ENCODE measurements at regions not wholly inside any gene's neighbourhood (a gene's known extent, or its start where the extent isn't known, plus 50 kb on each side); places are given as distances from the start of the nearest gene placed in this dataset.

GRCh38 chr17:65387322-65387721 is 174.1 kb downstream of the AXIN2 start:
- Histone ChIP-seq H3K27ac (no peak overlapping the region), H3K4me1 (ENCODE audit: low read depth) (no peaks in the 10 kb centered on the region), H3K36me3 (no peaks in the 10 kb centered on the region), H3K4me3 (no peak overlapping the region), H3K27me3 (no peaks in the 10 kb centered on the region), H3K9me3 (ENCODE audit: low read depth) (no peaks in the 10 kb centered on the region)
- TF ChIP-seq CTCF (IDR thresholded peaks at IDR 0.05; ENCODE audit: low read depth, low read length): no peak
- no peak for DNase-seq (ENCODE audit: low read depth in 1 of 2, low spot score in 1 of 2)

- no peak overlapping the region for H3K4me3 ChIP-seq
- no peaks in the 10 kb centered on the region for H3K27me3 ChIP-seq
- DNase-seq (ENCODE audit: low read depth in 1 of 2, low spot score in 1 of 2): no peak
- H3K27ac ChIP-seq: no peak overlapping the region
- no peaks in the 10 kb centered on the region for H3K9me3 ChIP-seq (ENCODE audit: low read depth)
- no peaks in the 10 kb centered on the region for H3K4me1 ChIP-seq (ENCODE audit: low read depth)
- no peak for TF ChIP-seq CTCF (IDR thresholded peaks at IDR 0.05; ENCODE audit: low read depth, low read length)
- H3K36me3 ChIP-seq: no peaks in the 10 kb centered on the region
Observed at GRCh38 chr17:65385726-65386125, 175.7 kb downstream of the AXIN2 start.

GRCh38 chr17:65385071-65385470 is 176.4 kb downstream of the AXIN2 start:
- no peak overlapping the region for H3K27ac ChIP-seq
- H3K27me3 ChIP-seq: no peaks in the 10 kb centered on the region
- no peak for DNase-seq (ENCODE audit: low read depth in 1 of 2, low spot score in 1 of 2)
- no peaks in the 10 kb centered on the region for H3K9me3 ChIP-seq (ENCODE audit: low read depth)
- TF ChIP-seq CTCF (IDR thresholded peaks at IDR 0.05; ENCODE audit: low read depth, low read length): no peak
- no peaks in the 10 kb centered on the region for H3K36me3 ChIP-seq
- no peak overlapping the region for H3K4me3 ChIP-seq
- no peaks in the 10 kb centered on the region for H3K4me1 ChIP-seq (ENCODE audit: low read depth)

GRCh38 chr17:65381152-65381551 is 180.3 kb downstream of the AXIN2 start:
- Histone ChIP-seq H3K27me3 (no peaks in the 10 kb centered on the region), H3K4me1 (ENCODE audit: low read depth) (no peaks in the 10 kb centered on the region), H3K9me3 (ENCODE audit: low read depth) (no peaks in the 10 kb centered on the region), H3K27ac (no peak overlapping the region), H3K36me3 (no peaks in the 10 kb centered on the region), H3K4me3 (no peak overlapping the region)
- no peak for TF ChIP-seq CTCF (IDR thresholded peaks at IDR 0.05; ENCODE audit: low read depth, low read length)
- DNase-seq (ENCODE audit: low read depth in 1 of 2, low spot score in 1 of 2): no peak

- Histone ChIP-seq H3K4me3 (no peak overlapping the region), H3K4me1 (ENCODE audit: low read depth) (no peaks in the 10 kb centered on the region), H3K27ac (no peak overlapping the region), H3K27me3 (no peaks in the 10 kb centered on the region), H3K36me3 (no peaks in the 10 kb centered on the region), H3K9me3 (ENCODE audit: low read depth) (no peaks in the 10 kb centered on the region)
- DNase-seq (ENCODE audit: low read depth in 1 of 2, low spot score in 1 of 2): no peak
- no peak for TF ChIP-seq CTCF (IDR thresholded peaks at IDR 0.05; ENCODE audit: low read depth, low read length)
Observed at GRCh38 chr17:65374966-65375365, 186.5 kb downstream of the AXIN2 start.

GRCh38 chr17:65371702-65372101 is 189.7 kb downstream of the AXIN2 start:
- Histone ChIP-seq H3K27ac (no peak overlapping the region), H3K27me3 (no peaks in the 10 kb centered on the region), H3K9me3 (ENCODE audit: low read depth) (no peaks in the 10 kb centered on the region), H3K4me1 (ENCODE audit: low read depth) (no peaks in the 10 kb centered on the region), H3K36me3 (no peaks in the 10 kb centered on the region), H3K4me3 (no peak overlapping the region)
- no peak for DNase-seq (ENCODE audit: low read depth in 1 of 2, low spot score in 1 of 2)
- no peak for TF ChIP-seq CTCF (IDR thresholded peaks at IDR 0.05; ENCODE audit: low read depth, low read length)

Data from cardiac muscle cell (in vitro differentiated cells and primary cell).